Activated naive CD8-positive, alpha-beta T cell treated with anti-CD3 and anti-CD28 coated beads for 36 hours (primary cell): ENCODE measurements at regions not wholly inside any gene's neighbourhood (a gene's known extent, or its start where the extent isn't known, plus 50 kb on each side); places are given as distances from the start of the nearest gene placed in this dataset.
"Not testable (repeated sequence)": the region's sequence is repeated elsewhere in the genome, so short reads cannot be mapped to it uniquely, and the experiment has no call there.

ENCODE experiments used
- DNase-seq: peaks from one replicate; pipeline ENCODE4 v3.0.0; 2021
- H3K27ac Mint-ChIP-seq: one replicate; pipeline ENCODE4 v1.8.0; 2022; ENCODE audit warnings: mild to moderate bottlenecking, moderate library complexity, mixed read lengths
- H3K27me3 Mint-ChIP-seq: one replicate; pipeline ENCODE4 v1.8.0; 2022; ENCODE audit warnings: mild to moderate bottlenecking, mixed read lengths
- H3K36me3 Mint-ChIP-seq: one replicate; pipeline ENCODE4 v1.8.0; 2021; ENCODE audit warnings: mild to moderate bottlenecking, mixed read lengths
- H3K4me1 Mint-ChIP-seq: one replicate; pipeline ENCODE4 v1.8.0; 2021; ENCODE audit warnings: mixed read lengths
- H3K4me3 Mint-ChIP-seq: one replicate; pipeline ENCODE4 v1.8.0; 2022; ENCODE audit warnings: mild to moderate bottlenecking, moderate library complexity, mixed read lengths
- H3K9me3 Mint-ChIP-seq: one replicate; pipeline ENCODE4 v1.8.0; 2022; ENCODE audit warnings: mixed read lengths

- no peak overlapping the region for H3K4me3 Mint-ChIP-seq
- H3K4me1 Mint-ChIP-seq = no peaks in the 10 kb centered on the region
- peaks cover 6% of the 10 kb centered on the region for H3K9me3 Mint-ChIP-seq
- H3K27ac Mint-ChIP-seq = no peak overlapping the region
- no peak for DNase-seq
- no peaks in the 10 kb centered on the region for H3K27me3 Mint-ChIP-seq
- no peaks in the 10 kb centered on the region for H3K36me3 Mint-ChIP-seq
These were observed 314.7 kb upstream of the GRAMD2B start for GRCh38 chr5:126108470-126108869.

- no peaks in the 10 kb centered on the region for H3K4me1 Mint-ChIP-seq
- no peak overlapping the region for H3K27ac Mint-ChIP-seq
- H3K27me3 Mint-ChIP-seq = no peaks in the 10 kb centered on the region
- no peak overlapping the region for H3K4me3 Mint-ChIP-seq
- DNase-seq = no peak
- H3K9me3 Mint-ChIP-seq = peaks cover 10% of the 10 kb centered on the region
- H3K36me3 Mint-ChIP-seq = no peaks in the 10 kb centered on the region
These were observed 308.1 kb upstream of the GRAMD2B start for GRCh38 chr5:126115059-126115629.

DNA sequence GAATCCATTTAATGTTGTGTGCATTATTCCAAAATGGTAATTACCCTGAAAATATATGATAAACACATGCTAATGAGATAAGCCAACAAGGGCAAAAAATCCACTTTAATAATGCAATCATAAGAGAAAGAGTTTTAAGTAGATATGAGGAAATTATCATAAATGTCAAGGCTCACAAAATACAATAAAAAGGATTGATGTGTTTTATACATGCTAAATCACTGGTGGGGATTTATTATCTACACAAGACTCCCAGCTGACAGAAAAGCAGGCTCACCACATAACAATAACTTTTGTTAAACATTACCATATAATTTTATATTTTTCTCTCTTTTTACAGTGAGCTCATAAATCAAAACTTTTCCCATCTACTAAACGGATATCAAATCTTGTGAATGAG, 306.2 kb upstream of the GRAMD2B start:
- DNase-seq = no peak

DNA sequence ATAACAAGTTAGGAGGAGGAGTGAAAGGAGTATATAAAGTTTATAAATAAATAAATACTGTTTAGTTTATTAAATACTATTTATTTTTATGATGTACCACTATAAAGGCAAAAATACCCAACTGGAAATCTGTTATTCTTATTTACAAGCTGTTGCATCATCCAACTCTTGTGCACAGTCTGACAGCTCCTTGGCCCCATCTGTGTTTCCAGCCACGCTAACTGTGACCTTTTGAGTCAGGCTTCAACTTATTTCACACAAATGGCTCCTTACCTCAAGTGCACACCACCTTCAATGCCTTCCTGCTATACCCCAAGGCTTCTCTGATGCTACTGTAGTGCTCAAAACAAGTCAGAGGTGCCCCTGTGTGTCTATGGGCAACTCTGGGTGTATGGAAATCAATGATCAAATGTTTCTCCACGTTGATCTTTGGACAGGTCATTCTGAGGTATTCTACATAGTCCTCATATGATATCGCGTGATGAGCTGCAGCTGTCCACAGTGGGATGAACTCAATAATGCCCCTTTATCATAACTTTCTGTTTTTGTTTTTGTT, 303.2 kb upstream of the GRAMD2B start:
- peaks cover 5% of the 10 kb centered on the region for H3K9me3 Mint-ChIP-seq
- no peak overlapping the region for H3K4me3 Mint-ChIP-seq
- H3K36me3 Mint-ChIP-seq = no peaks in the 10 kb centered on the region
- H3K27ac Mint-ChIP-seq = no peak overlapping the region
- no peaks in the 10 kb centered on the region for H3K27me3 Mint-ChIP-seq
- H3K4me1 Mint-ChIP-seq = no peaks in the 10 kb centered on the region
- DNase-seq = no peak

More for the DNA sequence above, 306.2 kb upstream of the GRAMD2B start:
- Mint-ChIP-seq H3K4me1 (no peaks in the 10 kb centered on the region), H3K36me3 (no peaks in the 10 kb centered on the region), H3K4me3 (no peak overlapping the region), H3K9me3 (peaks cover 11% of the 10 kb centered on the region), H3K27me3 (no peaks in the 10 kb centered on the region), H3K27ac (no peak overlapping the region)

- peaks cover 2% of the 10 kb centered on the region for H3K9me3 Mint-ChIP-seq
- no peaks in the 10 kb centered on the region for H3K36me3 Mint-ChIP-seq
- no peak for DNase-seq
- no peak overlapping the region for H3K4me3 Mint-ChIP-seq
- H3K4me1 Mint-ChIP-seq = no peaks in the 10 kb centered on the region
- no peak overlapping the region for H3K27ac Mint-ChIP-seq
- H3K27me3 Mint-ChIP-seq = no peaks in the 10 kb centered on the region
These were observed 302.3 kb upstream of the GRAMD2B start for GRCh38 chr5:126120939-126121338.

DNA sequence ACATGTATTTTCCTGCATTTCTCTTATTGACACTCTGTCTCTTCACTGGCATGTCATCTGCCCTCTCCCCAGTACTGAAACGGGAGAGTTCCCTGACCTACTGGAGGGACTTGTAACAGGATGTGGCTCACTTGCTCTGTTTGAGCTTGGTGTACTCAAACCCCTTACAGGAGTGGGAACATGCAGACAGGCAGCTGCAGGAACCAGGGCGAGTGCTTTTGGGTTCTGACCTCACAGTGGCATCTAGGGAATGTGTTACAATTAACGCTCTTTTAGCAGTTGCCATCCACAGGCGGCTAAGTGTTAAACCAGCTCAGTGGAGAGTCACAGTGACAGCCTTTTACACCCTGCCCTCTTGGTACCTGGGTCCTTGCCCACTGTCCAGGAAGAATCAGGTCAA, 300.3 kb upstream of the GRAMD2B start:
- H3K9me3 Mint-ChIP-seq = peaks cover 2% of the 10 kb centered on the region
- H3K36me3 Mint-ChIP-seq = no peaks in the 10 kb centered on the region
- H3K27me3 Mint-ChIP-seq = no peaks in the 10 kb centered on the region
- H3K27ac Mint-ChIP-seq = no peak overlapping the region
- no peak for DNase-seq
- no peaks in the 10 kb centered on the region for H3K4me1 Mint-ChIP-seq
- no peak overlapping the region for H3K4me3 Mint-ChIP-seq

DNA sequence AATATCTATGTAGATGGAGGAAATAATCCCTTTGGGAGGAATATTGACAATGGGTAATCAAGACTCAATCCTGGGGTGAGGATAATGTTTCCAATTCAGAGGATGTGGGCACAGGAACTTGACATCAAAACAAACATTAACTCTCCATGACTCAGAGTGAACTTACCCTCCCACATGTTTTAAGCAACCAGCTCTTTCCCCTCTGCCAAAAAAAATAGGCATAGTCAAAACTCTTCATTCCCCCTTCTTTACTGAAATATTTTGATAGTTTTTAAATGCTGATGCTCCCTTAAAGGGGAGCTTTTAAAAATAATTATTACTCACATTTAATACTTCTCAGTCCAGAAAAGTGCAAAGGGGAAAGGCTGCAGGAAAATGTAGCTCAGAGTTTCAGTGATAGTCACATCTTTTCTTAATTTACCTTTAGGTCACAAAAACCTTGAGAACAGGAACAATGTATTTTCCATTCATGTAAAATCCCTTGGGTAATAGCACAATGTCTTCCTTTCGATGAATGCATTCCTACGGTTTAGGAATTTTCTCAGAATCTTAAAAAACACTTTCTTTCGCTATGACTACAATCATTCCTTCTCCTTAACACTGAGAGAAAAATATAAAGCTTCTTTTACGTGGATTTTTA, 298.4 kb upstream of the GRAMD2B start:
- H3K36me3 Mint-ChIP-seq = no peaks in the 10 kb centered on the region
- H3K27ac Mint-ChIP-seq = no peak overlapping the region
- no peaks in the 10 kb centered on the region for H3K27me3 Mint-ChIP-seq
- no peak overlapping the region for H3K4me3 Mint-ChIP-seq
- H3K9me3 Mint-ChIP-seq = peaks cover 6% of the 10 kb centered on the region
- no peak for DNase-seq
- H3K4me1 Mint-ChIP-seq = no peaks in the 10 kb centered on the region

DNA sequence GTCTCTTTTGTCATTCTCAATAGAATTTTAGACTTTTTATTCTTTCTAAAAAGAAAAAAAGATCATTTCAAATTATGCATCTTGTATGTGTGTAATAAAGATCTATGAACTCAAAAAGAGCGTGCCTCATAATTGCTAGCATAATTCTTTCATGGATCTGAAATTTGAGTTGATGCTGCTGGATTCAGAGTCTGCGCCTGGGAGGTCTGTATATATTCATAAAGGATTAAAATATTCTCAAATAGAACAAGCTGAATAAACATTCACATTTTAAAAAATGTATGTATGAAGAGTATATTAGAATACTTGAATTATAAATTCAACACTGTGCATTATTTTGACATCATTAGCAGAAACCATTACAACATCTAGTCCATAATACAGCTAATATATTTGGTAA, 297.8 kb upstream of the GRAMD2B start:
- Mint-ChIP-seq H3K27me3 (no peaks in the 10 kb centered on the region), H3K9me3 (peaks cover 7% of the 10 kb centered on the region), H3K4me3 (no peak overlapping the region), H3K36me3 (no peaks in the 10 kb centered on the region), H3K4me1 (no peaks in the 10 kb centered on the region), H3K27ac (no peak overlapping the region)
- no peak for DNase-seq

DNA sequence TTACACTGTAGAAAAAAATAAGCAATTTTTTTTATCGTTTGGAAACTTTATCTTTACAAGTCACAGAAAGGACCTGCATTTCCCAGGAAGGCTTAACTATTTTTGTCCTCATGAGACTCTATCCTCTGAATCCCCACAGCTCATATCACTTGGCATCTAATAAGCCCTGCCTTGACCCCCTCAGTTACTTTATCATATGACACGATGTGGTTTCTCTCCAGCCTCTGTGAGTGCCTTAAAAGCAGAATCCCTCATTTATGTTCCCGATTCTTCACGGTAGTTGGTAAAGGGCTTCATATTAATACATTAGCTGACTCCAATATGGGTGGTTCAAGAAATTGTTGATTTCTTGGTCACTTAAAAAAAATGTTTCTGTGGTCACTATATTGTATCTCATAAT, 296.6 kb upstream of the GRAMD2B start:
- no peaks in the 10 kb centered on the region for H3K4me1 Mint-ChIP-seq
- peaks cover 7% of the 10 kb centered on the region for H3K9me3 Mint-ChIP-seq
- no peaks in the 10 kb centered on the region for H3K36me3 Mint-ChIP-seq
- no peaks in the 10 kb centered on the region for H3K27me3 Mint-ChIP-seq
- H3K4me3 Mint-ChIP-seq = no peak overlapping the region
- no peak for DNase-seq
- H3K27ac Mint-ChIP-seq = no peak overlapping the region

- not testable (repeated sequence) for H3K4me1 Mint-ChIP-seq, DNase-seq, H3K9me3 Mint-ChIP-seq, H3K4me3 Mint-ChIP-seq, H3K27me3 Mint-ChIP-seq, H3K36me3 Mint-ChIP-seq, H3K27ac Mint-ChIP-seq
These were observed 295.8 kb upstream of the GRAMD2B start for GRCh38 chr5:126127371-126127770.

DNA sequence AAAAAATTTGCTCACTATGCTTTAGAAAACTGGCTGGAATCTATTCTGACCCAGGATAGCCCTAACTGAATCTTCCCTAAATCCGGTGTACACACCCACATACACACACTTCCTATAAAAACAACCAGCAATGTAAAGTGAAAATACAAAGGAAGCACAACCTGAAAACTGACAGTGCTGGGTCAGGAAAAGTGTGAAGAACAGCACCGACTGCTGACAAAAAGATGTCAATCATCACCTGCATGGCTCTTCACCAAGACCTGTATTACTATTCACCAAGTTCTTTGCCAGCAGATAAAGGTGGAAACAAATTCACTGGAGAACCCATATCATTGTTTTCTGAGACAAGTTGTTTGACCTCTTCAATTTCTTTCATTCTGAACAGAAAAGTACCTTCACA, 293.8 kb upstream of the GRAMD2B start:
- H3K4me3 Mint-ChIP-seq = no peak overlapping the region
- H3K27ac Mint-ChIP-seq = no peak overlapping the region
- H3K4me1 Mint-ChIP-seq = no peaks in the 10 kb centered on the region
- no peaks in the 10 kb centered on the region for H3K36me3 Mint-ChIP-seq
- H3K9me3 Mint-ChIP-seq = peaks cover 8% of the 10 kb centered on the region
- no peak for DNase-seq
- H3K27me3 Mint-ChIP-seq = no peaks in the 10 kb centered on the region

GRCh38 chr5:126133424-126133823, 289.8 kb upstream of the GRAMD2B start:
- H3K9me3 Mint-ChIP-seq = peaks cover 8% of the 10 kb centered on the region

GRCh38 chr5:126137891-126138280, 285.3 kb upstream of the GRAMD2B start:
- Mint-ChIP-seq H3K4me1 (no peaks in the 10 kb centered on the region), H3K27ac (no peak overlapping the region), H3K4me3 (no peak overlapping the region), H3K36me3 (no peaks in the 10 kb centered on the region), H3K27me3 (no peaks in the 10 kb centered on the region), H3K9me3 (peaks cover 6% of the 10 kb centered on the region)
- DNase-seq = no peak

More at GRCh38 chr5:126133424-126133823, 289.8 kb upstream of the GRAMD2B start:
- H3K27me3 Mint-ChIP-seq = no peaks in the 10 kb centered on the region
- no peak for DNase-seq
- H3K36me3 Mint-ChIP-seq = no peaks in the 10 kb centered on the region
- no peak overlapping the region for H3K27ac Mint-ChIP-seq
- H3K4me3 Mint-ChIP-seq = no peak overlapping the region
- no peaks in the 10 kb centered on the region for H3K4me1 Mint-ChIP-seq

DNA sequence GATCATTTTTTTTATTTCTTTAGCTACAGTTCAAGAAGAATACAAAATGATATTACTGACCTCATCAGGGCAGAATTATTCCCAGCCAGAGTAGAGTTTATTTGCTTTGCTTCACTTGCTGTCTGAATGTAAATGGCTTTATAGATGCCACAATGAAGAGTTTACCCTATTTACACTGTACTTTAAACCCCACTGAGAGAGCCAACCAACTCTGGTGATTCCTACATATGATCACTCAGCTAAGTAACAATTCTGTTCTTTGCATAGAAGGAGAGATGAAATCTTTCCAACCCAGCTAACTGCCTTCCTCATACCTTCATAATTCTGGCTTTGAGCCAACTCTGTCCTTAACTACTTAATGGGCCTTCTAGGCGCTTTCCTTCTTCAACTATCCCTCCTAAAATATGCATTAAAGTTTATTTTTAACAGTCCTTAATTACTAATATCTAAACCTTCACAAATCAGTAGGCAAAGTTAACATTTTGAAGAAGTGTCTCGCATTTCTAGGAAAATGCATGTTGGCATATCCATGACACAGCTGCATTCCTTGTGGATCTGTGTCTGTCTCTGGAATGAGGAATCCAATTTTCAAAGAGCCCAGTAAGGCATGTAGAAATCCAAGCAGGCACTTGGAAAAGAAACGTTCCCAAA, 284.8 kb upstream of the GRAMD2B start:
- Mint-ChIP-seq H3K9me3 (peaks cover 6% of the 10 kb centered on the region), H3K4me3 (no peak overlapping the region), H3K27me3 (no peaks in the 10 kb centered on the region), H3K36me3 (no peaks in the 10 kb centered on the region), H3K4me1 (no peaks in the 10 kb centered on the region), H3K27ac (no peak overlapping the region)
- no peak for DNase-seq

GRCh38 chr5:126139086-126139485, 284.1 kb upstream of the GRAMD2B start:
- no peak for DNase-seq
- Mint-ChIP-seq H3K27ac (no peak overlapping the region), H3K27me3 (no peaks in the 10 kb centered on the region), H3K4me3 (no peak overlapping the region), H3K36me3 (no peaks in the 10 kb centered on the region), H3K9me3 (peaks cover 6% of the 10 kb centered on the region), H3K4me1 (no peaks in the 10 kb centered on the region)

- H3K9me3 Mint-ChIP-seq = peaks cover 6% of the 10 kb centered on the region
- H3K27me3 Mint-ChIP-seq = no peaks in the 10 kb centered on the region
- DNase-seq = no peak
- no peaks in the 10 kb centered on the region for H3K4me1 Mint-ChIP-seq
- no peak overlapping the region for H3K4me3 Mint-ChIP-seq
- H3K36me3 Mint-ChIP-seq = no peaks in the 10 kb centered on the region
- H3K27ac Mint-ChIP-seq = no peak overlapping the region
These were observed 283.4 kb upstream of the GRAMD2B start for GRCh38 chr5:126139773-126140172.
